SH-SY5Y (cell line): ENCODE measurements at regions not wholly inside any gene's neighbourhood (a gene's known extent, or its start where the extent isn't known, plus 50 kb on each side); places are given as distances from the start of the nearest gene placed in this dataset.

Experiments used
- GATA2 ChIP-seq: IDR thresholded peaks from 2 replicates; pipeline ENCODE4 v1.6.1; 2011; ENCODE audit warnings: mild to moderate bottlenecking, low read depth, low read length
- GATA3 ChIP-seq: IDR thresholded peaks from 2 replicates; pipeline ENCODE4 v1.6.1; 2011; ENCODE audit warnings: low read depth, mild to moderate bottlenecking, low read length, moderate library complexity

GRCh38 chr6:115728171-115728570, 332.5 kb downstream of the FRK start:
- TF ChIP-seq GATA2 (no peak), GATA3 (no peak)
